HL-60/S4 treated with phorbol 12-myristate 13-acetate at 8.2 ng/mL for 4 days and 3 days (cell line): ENCODE measurements at regions not wholly inside any gene's neighbourhood (a gene's known extent, or its start where the extent isn't known, plus 50 kb on each side); places are given as distances from the start of the nearest gene placed in this dataset.

ENCODE experiments used
- in situ Hi-C: fragments of 300-500 bp; cut with MboI; formaldehyde crosslinking; loops from 2 replicates; pipeline ENCODE4 v1.15.0; 2022; ENCODE audit warnings: low sequenced_read_pairs

DNA sequence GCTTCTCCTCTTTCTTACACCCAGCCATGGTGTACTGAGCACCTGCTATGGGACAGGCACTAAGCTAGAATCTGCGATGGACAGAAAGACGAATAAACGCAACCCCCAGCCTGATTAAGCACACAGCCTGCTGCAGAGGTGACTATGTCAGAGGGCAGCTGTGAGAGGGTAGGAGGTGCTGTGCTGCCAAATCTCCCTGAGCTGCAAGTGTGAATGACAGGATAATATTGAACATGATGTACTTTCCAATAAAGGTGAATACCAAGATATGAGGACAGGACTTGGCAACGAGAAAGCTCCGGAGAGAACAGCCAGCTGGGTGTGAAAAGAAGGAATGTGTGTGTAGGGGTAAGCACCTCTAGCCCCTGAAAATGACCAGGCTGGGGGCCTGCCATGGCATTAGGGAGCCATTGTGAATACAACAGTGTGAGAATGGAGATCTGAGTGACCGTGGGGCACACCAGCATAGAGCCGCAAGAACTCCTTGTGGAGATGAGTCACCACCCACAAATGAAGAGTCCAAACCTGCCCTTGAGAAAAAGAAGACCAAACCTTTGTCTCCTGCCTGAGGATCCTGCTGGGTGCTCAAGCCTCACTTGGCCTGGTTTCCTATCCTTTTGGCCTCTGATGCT is 83.0 kb upstream of the ATF3 start:
- in situ Hi-C loops: no loop called here

DNA sequence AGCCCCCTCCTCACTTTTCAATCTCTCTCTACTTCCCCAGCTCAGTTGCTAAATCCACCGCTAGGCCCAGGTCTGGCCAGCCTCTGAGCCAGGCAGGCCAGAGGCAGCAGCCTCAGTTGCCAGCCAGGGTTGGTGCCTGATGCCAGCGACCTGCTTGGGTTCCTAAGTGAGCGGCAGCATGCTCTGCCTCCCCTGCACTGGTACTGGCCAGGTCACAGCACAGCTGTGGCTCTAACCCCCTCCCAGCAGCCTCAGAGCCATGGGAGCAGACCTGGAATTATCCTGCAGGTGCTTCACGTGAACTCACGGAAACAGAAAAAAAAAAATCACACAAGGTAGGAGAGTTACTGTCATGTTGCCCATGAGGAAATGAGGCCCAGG is 82.5 kb upstream of the ATF3 start:
- in situ Hi-C loops: no loop called here

DNA sequence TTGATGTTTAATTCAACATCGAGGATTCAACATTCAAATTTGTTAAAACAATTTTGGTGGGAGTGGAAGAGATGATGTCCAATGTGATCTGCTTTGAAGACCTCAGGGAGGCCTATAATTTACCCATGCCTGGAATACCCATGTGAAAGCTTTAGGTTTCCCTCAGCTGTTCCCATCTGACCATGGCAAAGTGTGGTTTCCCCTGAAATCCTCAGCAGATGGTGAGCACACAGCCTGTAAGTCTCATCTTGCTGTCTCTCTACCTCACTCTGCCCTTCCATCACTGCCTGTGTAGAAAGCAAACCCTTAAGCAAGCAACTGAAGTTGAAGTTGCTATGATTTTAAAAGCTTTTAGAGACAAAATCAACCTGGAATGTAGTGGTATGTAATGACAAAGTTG is 80.1 kb upstream of the ATF3 start:
- in situ Hi-C loops: no loop called here

DNA sequence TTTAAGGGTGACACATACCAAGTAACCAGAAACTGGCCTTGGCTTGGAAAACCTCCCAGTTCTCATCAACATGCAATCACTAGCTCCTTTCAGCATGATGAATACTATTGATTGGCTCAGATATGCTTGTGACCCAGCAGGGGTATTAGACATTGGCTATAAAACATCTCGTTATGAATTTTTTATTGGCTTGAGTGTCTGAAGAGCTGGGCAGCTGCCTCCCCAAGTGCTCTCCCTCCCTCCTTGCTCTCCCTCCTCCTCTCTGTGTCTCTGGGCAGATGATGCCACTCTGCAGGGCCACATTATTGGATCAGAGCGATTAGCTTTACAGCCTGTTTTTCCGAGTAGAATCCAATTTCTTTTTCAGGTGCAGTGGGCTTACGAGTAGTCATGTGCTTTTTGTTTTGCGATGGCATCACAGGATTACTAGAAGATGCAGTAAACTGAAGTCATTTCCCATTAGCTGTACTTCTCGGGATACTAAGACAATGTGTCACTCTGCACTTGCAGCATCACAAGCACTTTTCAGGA is 79.3 kb upstream of the ATF3 start:
- in situ Hi-C loops: no loop called here

DNA sequence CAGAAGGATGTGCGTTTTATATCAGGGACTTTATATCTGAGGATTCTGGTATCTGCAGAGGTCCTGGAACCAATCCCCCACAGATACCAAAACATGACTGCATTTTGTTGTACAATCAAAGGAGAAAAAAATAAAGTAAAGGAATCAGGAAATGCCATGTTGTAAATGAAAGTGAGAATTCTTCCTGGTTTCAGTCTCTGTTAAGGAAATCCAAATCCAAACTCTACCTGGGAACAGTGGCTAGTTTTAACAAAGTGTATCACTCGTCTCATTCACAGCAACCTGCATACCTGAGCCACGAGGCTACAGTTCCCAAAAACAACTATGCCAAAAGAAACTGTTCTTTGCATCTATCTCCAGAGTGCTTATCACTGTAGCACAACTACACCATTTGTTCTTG is 77.3 kb upstream of the ATF3 start:
- in situ Hi-C loops: no loop called here

DNA sequence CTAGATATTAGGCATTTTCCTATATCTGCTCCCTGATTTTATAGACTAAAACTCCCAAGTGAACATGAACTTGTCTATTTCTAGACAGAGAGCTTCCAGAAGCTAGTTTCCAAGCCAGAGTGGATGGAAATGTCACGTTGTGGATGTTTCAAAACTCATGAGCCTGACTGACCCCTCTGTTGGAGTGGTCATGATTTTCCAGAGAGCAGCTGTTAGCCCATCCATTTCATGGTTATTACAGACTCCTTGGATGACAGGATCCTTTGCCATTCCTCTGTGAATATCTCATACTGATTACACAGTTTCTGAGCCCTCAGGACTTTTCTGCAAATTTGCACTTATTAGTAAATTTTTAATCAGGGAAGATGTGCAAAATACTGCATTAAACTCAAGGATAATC is 76.8 kb upstream of the ATF3 start:
- in situ Hi-C loops: no loop called here

DNA sequence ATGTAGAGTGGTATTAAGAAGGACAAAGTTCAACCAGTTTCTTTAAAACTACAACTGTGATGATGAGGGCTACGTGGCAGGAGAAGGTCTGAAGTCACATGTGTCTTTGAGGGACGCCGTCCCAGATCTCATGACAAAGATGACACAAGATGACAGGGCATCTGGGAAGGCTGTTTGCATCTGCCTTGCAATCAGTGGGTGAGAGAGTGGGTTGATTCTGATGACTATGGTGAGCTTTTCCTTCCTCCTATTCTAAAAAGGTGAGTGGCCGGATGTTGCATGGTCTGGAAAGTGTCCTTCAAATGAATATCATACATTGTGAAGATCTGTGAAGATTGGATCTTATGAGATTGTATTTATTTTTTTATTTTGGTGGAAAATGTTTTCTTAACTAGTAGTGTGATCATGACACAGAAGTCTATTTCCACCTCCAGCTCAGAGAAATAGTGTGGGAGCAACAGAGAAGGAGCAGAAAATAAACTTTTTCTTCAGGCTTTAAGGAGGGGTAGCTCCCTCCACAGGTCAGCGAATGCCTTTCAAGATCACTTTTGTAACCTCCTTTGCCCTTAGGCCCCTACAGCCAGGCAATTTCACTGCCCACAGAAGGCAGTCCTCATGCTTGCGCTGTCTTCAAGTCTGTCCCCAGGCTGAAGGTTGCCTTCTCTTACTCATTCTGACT is 76.0 kb upstream of the ATF3 start:
- in situ Hi-C loops: no loop called here

DNA sequence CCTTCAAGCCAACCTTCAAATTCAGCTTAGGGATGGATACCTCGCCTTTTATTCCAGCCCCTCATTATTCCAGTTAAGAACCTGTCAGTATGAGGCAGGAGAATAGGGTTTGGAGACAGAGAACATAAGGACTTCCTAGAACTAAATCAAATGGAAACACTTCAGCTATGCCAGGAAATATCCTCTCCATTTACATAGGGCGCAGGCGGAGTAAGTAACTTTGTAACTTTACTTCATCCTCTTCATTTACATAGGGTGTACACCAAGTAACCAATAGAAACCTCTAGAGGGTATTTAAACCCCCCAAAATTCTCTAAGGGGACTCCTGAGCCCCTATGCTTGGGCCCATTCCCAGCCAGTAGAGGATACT is 75.4 kb upstream of the ATF3 start:
- in situ Hi-C loops: no loop called here

DNA sequence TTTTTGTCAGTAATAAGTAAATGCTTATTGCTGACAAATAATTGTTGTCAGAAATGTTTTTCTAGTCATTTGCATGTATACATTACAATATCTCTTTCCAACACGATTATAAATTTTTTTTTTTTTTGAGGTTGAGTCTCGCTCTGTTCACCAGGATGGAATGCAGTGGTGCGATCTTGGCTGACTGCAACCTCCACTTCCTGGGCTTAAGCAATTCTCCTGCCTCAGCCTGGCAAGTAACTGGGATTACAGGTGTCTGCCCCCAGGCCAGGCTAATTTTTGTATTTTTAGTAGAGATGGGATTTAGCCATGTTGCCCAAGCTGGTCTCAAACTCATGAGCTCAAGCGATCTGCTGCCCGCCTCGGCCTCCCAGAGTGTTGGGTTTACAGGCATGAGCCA is 72.0 kb upstream of the ATF3 start:
- in situ Hi-C loops: no loop called here

DNA sequence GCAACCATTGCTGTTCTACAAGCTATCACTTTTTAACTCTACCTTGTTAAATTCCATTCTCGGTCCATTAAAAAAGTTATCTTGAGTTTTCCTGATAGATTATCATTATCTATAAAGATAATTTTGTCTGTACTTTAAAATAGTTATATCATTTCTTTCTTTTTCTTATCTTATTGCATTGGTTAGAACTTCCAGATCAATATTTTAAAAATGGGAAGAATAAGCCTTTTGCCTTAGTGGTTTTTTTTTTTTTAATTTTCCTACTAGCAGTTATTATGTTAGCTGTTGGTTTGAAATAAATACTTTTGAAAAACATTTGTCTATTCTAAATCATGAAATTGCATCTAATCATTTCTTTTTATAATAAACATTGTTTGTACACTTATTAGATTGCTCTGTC is 71.0 kb upstream of the ATF3 start:
- in situ Hi-C loops: no loop called here

DNA sequence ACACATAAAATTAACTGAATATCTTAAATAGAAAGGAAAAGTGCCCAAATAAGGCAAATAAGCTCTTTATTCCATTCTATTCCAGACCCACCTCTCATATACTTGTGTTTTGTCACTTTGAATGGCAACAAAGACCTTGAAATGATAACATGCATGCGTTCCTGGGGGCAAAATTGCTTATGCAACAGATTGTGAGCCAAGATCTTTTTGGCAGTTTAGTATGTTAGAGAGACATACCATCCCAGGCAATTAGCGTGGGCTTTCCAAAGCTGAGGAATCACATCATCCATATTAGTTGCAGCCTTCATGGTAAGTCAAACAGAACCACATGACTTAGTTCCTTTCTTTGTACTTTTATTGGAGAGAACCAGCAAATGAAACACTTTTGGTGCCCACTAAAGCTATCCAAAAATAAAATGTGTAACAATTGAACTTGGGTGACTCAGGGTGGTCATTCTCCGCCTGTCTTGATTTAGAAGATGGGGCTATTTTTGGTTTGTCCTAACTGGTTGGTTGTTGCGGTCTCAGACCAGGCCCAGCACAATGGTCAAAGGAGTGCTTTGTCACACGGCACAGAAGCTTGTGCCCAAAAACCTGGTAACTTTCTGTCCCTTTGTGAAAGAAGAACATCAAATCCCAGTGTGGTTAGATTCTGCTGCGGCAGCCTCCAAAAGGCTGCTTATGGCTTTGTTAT is 68.7 kb upstream of the ATF3 start:
- in situ Hi-C loops: no loop called here

DNA sequence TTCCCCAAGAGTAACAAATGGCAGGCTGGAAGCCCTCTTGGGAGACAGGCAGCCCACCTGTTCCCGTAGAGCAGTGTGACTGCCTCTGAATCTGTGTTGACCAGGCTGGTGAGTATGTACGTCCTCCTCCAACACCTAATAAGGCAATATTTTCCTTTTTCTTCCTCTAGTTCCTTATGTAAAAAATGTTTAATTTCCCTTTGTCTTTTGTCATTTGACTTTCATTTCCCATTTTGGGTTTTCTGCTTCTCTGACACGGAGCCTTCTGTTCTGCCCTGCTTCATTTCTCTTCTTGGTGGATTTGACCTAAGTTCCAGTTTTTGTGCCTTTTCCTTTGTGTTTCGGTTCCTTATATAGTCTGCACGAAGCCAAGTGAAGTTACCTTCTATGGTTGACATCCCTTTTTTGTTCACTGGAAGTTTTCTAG is 65.8 kb upstream of the ATF3 start:
- in situ Hi-C loops: no loop called here

DNA sequence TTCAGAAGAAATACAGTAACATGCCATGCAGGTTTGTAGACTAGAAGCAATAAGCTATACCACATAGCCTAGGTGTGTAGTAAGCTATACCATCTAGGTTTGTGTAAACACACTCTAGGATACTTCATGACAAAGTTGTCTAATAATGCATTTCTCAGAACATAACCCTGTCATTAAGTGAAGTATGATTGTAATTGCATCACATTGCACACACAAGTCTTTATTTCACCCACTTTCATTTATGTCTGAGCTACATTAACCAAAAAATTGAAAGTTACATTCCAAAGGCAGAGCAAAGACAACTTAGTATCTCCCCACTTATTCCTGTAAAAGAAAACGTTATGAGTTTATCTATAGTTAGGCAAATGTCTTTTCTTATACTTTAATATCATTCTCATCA is 64.5 kb upstream of the ATF3 start:
- in situ Hi-C loops: no loop called here

DNA sequence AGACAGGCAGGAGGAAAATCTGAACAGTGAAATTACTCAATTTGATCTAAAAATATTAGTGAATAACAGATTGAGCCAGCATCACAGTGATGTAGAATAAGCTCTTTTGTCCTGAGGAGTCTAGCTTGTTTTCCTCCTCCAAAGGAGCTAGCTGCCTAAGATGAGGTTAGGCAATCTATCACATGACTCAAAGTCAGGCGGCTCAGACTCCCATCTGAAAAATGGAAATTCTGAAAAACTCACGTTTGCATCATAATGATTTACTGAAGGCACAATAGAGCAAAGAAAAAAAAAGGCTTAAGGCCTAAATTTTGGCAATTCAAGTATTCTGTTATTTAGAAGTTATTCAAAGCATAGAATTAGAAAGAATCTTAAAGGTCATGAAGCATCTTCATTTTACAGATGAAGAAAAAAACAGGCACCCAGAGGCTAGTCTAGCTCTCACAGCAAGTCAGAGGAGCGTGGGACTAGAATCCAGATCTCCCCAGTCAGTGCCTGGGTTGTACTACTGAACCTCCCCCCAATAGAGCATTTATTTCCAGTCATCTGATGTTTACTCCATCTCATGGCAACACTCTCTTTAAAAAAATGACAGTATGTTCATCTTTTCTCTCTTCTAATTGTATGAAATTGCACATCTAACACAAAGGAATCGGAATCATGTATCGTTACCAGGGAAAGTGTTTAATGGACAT is 62.5 kb upstream of the ATF3 start:
- in situ Hi-C loops: no loop called here

DNA sequence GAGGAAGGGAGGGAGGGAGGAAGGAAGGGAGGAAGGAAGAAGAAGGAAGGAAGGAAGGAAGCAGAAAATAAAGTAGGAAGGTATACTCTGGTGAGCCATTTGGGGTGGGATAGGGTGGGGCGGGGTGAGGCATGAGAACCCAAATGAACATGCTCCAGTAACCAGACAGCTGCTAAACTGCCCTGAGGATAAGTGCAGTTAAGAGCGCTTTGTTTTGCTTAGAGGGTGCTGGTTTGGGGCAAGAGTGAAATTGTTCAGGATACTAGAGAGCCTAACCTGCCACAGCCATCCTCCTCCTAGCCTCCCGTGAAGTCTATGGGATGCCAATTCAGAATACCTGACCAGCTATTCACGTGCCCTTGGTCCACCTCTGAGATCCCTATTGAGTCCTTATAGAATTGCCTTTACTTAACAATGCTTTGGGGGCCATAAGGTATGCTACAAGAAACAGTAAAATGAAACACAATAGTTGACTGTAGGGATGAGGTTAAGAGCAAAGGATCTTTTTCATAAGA is 59.0 kb upstream of the ATF3 start:
- in situ Hi-C loops: no loop called here

DNA sequence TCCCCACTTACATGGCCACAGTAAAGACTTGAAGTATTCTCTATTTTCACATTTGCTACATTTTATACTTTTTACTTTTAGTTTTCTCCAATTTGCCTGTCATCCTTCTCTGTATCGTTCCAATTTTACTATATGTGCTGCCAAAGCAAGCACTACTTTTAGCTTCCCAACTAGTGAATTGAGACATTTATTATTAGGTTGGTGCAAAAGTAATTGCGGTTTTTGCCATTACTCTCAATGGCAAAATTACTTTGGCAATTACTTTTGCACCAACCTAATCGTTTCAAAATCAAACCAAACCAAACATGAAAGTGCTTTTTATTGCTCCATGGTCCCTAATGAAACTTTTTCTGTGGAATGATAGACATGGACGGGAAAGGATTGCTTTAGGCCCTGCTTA is 56.6 kb upstream of the ATF3 start:
- in situ Hi-C loops: no loop called here

DNA sequence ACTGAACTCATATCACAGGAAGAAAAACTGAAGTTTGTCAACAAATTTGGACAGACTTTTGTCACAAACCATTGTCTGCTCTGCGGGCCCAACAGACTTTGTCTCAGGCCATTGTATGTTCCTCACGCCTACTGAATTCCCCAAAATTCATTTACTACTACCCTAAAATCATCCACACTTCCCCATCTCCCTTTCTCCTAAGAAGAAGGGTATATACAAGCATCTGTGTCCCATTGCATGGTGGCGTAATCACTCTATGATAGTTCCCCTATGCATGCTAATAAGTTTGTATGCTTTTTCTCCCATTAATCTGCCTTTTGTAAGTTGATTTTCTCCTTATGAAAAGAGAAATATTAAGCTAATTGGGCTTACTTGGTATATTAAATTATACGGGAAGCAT is 54.9 kb upstream of the ATF3 start:
- in situ Hi-C loops: no loop called here

DNA sequence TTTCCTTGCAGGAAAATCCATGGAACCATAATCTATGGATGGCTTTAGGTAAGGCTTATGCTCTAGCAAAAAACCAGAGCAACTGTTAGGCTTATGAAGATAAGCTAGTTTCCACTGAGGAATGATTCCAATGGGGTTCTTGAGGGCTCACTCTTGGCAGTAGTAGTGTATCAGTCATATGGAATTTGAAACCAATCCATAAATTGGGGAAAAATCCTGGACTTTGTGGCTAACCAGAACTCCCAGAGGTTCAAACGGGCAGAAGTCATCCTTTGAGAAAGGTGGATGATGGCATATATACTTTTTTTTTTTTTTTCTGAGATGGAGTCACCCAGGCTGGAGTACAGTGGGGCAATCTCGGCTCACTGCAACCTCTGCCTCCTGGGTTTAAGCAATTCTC is 54.2 kb upstream of the ATF3 start:
- in situ Hi-C loops: no loop called here

DNA sequence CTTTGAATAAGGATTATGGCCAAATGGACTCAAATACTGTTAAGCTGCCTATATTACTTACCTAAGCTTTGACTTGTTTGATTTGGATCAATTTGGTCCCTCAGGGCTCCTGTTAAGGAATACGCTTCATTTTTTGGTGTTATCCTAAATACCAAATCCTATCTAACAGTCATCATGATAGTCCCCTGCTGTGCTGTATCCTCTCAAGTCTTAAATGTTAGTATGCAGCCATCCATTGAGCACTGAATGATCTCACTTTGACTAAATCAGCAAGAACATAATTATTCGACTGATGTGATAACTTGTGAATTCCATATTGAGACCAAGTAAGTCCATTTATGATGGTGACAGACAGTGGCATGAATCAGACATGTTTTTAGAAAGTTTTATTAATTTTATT is 53.1 kb upstream of the ATF3 start:
- in situ Hi-C loops: no loop called here

DNA sequence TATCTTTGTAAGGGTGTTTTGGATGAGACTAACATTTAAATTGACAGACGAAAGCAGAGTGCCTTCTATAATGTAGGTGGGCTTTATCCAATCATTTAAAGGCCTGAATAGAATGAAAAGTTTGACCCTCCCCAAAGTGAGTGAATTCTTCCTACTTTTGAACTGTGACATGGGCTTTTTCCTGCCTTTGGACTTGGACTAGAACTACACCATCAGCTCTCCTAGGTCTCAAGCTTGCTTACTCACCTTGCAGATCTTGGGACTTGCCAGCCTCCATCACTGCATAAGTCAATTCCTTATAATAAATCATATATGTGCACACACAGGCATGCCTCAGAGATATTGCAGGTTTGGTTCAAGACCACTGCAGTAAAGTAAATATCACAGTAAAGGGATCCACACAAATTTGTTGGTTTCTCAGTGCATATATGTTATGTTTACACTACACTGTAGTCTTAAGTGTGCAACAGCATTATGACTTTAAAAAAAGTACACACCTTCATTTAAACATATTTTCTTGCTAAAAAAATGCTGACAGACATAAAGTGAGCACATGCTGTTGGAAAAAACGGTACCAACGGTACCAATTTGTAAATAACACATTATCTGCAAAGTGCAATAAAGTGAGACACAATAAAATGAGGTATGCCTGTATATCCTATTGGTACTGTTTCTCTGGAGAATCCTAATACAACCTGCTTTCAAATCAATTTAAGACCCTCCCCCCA is 51.6 kb upstream of the ATF3 start:
- in situ Hi-C loops: no loop called here
